OCI-LY1 (cell line): ENCODE measurements at regions not wholly inside any gene's neighbourhood (a gene's known extent, or its start where the extent isn't known, plus 50 kb on each side); places are given as distances from the start of the nearest gene placed in this dataset.

ENCODE experiments used
- H2AFZ ChIP-seq: fragments of 200-600 bp; sonication (generic), shearing (Covaris generic); 2 replicates; pipeline ENCODE4 v1.6.0; 2014; ENCODE audit warnings: antibody characterized with exemption, mild to moderate bottlenecking, low read length
- H3F3A ChIP-seq: fragments of 200-600 bp; sonication (generic), shearing (Covaris generic); 2 replicates; pipeline ENCODE4 v1.6.0; 2014; ENCODE audit warnings: mild to moderate bottlenecking, antibody characterized with exemption, low read length, moderate library complexity; ENCODE audit not compliant: insufficient read depth
- H3K27ac ChIP-seq: fragments of 200-600 bp; sonication (generic); 2 replicates; pipeline ENCODE4 v1.5.1; 2014; ENCODE audit warnings: low read length, mixed run types, mild to moderate bottlenecking, low read depth; ENCODE audit not compliant: poor library complexity, severe bottlenecking
- H3K27me3 ChIP-seq: fragments of 200-600 bp; sonication (generic); 2 replicates; pipeline ENCODE4 v1.6.0; 2014; ENCODE audit warnings: antibody characterized with exemption, mild to moderate bottlenecking, low read length, moderate library complexity; ENCODE audit not compliant: insufficient read depth
- H3K36me3 ChIP-seq: fragments of 200-600 bp; sonication (generic); 2 replicates; pipeline ENCODE4 v1.6.1; 2014; ENCODE audit warnings: mild to moderate bottlenecking, antibody characterized with exemption, low read length, moderate library complexity, mixed read lengths; ENCODE audit not compliant: insufficient read depth
- H3K4me1 ChIP-seq: fragments of 200-600 bp; sonication (generic); 2 replicates; pipeline ENCODE4 v1.5.1; 2014; ENCODE audit warnings: mild to moderate bottlenecking, low read length, moderate library complexity; ENCODE audit not compliant: insufficient read depth, severe bottlenecking
- H3K4me2 ChIP-seq: fragments of 200-600 bp; sonication (generic), shearing (Covaris generic); 2 replicates; pipeline ENCODE4 v1.6.1; 2014; ENCODE audit warnings: low read length
- H3K4me3 ChIP-seq: fragments of 200-600 bp; sonication (generic); 2 replicates; pipeline ENCODE4 v1.5.1; 2014; ENCODE audit warnings: low read length, low read depth, mild to moderate bottlenecking, mixed read lengths; ENCODE audit not compliant: poor library complexity, severe bottlenecking
- H3K79me2 ChIP-seq: fragments of 200-600 bp; shearing (Covaris generic); 2 replicates; pipeline ENCODE4 v1.6.1; 2016; ENCODE audit warnings: mixed run types, low read length, mixed read lengths; ENCODE audit not compliant: insufficient read depth
- H3K9ac ChIP-seq: fragments of 200-600 bp; sonication (generic), shearing (Covaris generic); 2 replicates; pipeline ENCODE4 v1.6.1; 2014; ENCODE audit warnings: mild to moderate bottlenecking, low read length, mixed read lengths
- H3K9me2 ChIP-seq: fragments of 200-600 bp; sonication (generic), shearing (Covaris generic); 2 replicates; pipeline ENCODE4 v1.6.1; 2014; ENCODE audit warnings: low read depth, mild to moderate bottlenecking, low read length, mixed read lengths
- H3K9me3 ChIP-seq: fragments of 200-600 bp; shearing (Covaris generic); 2 replicates; pipeline ENCODE4 v1.6.1; 2014; ENCODE audit warnings: low read length, mixed read lengths
- H4K20me1 ChIP-seq: fragments of 200-600 bp; sonication (generic), shearing (Covaris generic); 2 replicates; pipeline ENCODE4 v1.6.0; 2016; ENCODE audit warnings: mild to moderate bottlenecking, low read length; ENCODE audit not compliant: insufficient read depth
- CTCF ChIP-seq: fragments of 200-600 bp; sonication (generic), shearing (Covaris generic); IDR thresholded peaks from 2 replicates; pipeline ENCODE4 v1.5.1; 2017; ENCODE audit warnings: mild to moderate bottlenecking, antibody characterized with exemption, low read length, moderate library complexity, mixed read lengths
- EZH2 ChIP-seq: fragments of 200-600 bp; sonication (generic), shearing (Covaris generic); IDR thresholded peaks from 2 replicates; pipeline ENCODE4 v1.8.0; 2017; ENCODE audit warnings: borderline replicate concordance, mixed run types, mild to moderate bottlenecking, antibody characterized with exemption, low read length, moderate library complexity, mixed read lengths

- no peaks in the 10 kb centered on the region for H3F3A ChIP-seq
- H3K27me3 ChIP-seq, result no peaks in the 10 kb centered on the region
- no peak overlapping the region for H3K9ac ChIP-seq
- no peak overlapping the region for H3K27ac ChIP-seq
- H3K79me2 ChIP-seq, result no peaks in the 10 kb centered on the region
- no peaks in the 10 kb centered on the region for H3K4me1 ChIP-seq
- H2AFZ ChIP-seq, result no peak overlapping the region
- no peak overlapping the region for H3K4me3 ChIP-seq
- H3K4me2 ChIP-seq, result no peak overlapping the region
- H4K20me1 ChIP-seq, result no peaks in the 10 kb centered on the region
- no peaks in the 10 kb centered on the region for H3K9me2 ChIP-seq
- no peaks in the 10 kb centered on the region for H3K9me3 ChIP-seq
- no peak for TF ChIP-seq CTCF
- TF ChIP-seq EZH2, result no peak
- no peaks in the 10 kb centered on the region for H3K36me3 ChIP-seq
Observed at GRCh38 chr2:147772781-147773180, 72.0 kb upstream of the ACVR2A start.

- Histone ChIP-seq H3K4me3 (no peak overlapping the region), H3K79me2 (no peaks in the 10 kb centered on the region), H4K20me1 (no peaks in the 10 kb centered on the region), H2AFZ (no peak overlapping the region), H3K27me3 (no peaks in the 10 kb centered on the region), H3K4me1 (no peaks in the 10 kb centered on the region), H3K9me2 (no peaks in the 10 kb centered on the region), H3K4me2 (no peak overlapping the region), H3F3A (no peaks in the 10 kb centered on the region), H3K9ac (no peak overlapping the region), H3K36me3 (no peaks in the 10 kb centered on the region), H3K9me3 (no peaks in the 10 kb centered on the region), H3K27ac (no peak overlapping the region)
- TF ChIP-seq EZH2 (no peak), CTCF (no peak)
Observed at GRCh38 chr2:147763861-147764260, 81.0 kb upstream of the ACVR2A start.

- TF ChIP-seq EZH2, result no peak
- no peak for TF ChIP-seq CTCF
- no peaks in the 10 kb centered on the region for H4K20me1 ChIP-seq
- no peak overlapping the region for H2AFZ ChIP-seq
- H3K4me2 ChIP-seq, result no peak overlapping the region
- no peaks in the 10 kb centered on the region for H3K9me2 ChIP-seq
- no peaks in the 10 kb centered on the region for H3F3A ChIP-seq
- no peak overlapping the region for H3K9ac ChIP-seq
- no peaks in the 10 kb centered on the region for H3K4me1 ChIP-seq
- H3K27me3 ChIP-seq, result no peaks in the 10 kb centered on the region
- H3K36me3 ChIP-seq, result no peaks in the 10 kb centered on the region
- no peak overlapping the region for H3K27ac ChIP-seq
- H3K4me3 ChIP-seq, result no peak overlapping the region
- H3K9me3 ChIP-seq, result no peaks in the 10 kb centered on the region
- H3K79me2 ChIP-seq, result no peaks in the 10 kb centered on the region
Observed at GRCh38 chr2:147760984-147761383, 83.8 kb upstream of the ACVR2A start.
